ENCODE measurements at regions not wholly inside any gene's neighbourhood (a gene's known extent, or its start where the extent isn't known, plus 50 kb on each side); places are given as distances from the start of the nearest gene placed in this dataset.

- TF ChIP-seq, protein P1, sequence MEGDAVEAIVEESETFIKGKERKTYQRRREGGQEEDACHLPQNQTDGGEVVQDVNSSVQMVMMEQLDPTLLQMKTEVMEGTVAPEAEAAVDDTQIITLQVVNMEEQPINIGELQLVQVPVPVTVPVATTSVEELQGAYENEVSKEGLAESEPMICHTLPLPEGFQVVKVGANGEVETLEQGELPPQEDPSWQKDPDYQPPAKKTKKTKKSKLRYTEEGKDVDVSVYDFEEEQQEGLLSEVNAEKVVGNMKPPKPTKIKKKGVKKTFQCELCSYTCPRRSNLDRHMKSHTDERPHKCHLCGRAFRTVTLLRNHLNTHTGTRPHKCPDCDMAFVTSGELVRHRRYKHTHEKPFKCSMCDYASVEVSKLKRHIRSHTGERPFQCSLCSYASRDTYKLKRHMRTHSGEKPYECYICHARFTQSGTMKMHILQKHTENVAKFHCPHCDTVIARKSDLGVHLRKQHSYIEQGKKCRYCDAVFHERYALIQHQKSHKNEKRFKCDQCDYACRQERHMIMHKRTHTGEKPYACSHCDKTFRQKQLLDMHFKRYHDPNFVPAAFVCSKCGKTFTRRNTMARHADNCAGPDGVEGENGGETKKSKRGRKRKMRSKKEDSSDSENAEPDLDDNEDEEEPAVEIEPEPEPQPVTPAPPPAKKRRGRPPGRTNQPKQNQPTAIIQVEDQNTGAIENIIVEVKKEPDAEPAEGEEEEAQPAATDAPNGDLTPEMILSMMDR (IDR thresholded peaks at IDR 0.05; ENCODE audit: low read length), result no peak
- TF ChIP-seq EZH2 (IDR thresholded peaks at IDR 0.05; ENCODE audit: borderline replicate concordance, low read length), result no peak
- Histone ChIP-seq H2AFZ (ENCODE audit: low read length) (no peak overlapping the region), H3K4me1 (ENCODE audit: insufficient read depth, low read length, severe bottlenecking) (no peaks in the 10 kb centered on the region), H3K27ac (ENCODE audit: low read depth, low read length, poor library complexity, severe bottlenecking) (no peak overlapping the region), H3K27me3 (ENCODE audit: insufficient read depth, low read length) (no peaks in the 10 kb centered on the region), H3K9ac (ENCODE audit: low read length) (no peak overlapping the region), H3K4me3 (ENCODE audit: low read depth, low read length, poor library complexity, severe bottlenecking) (no peak overlapping the region), H3K36me3 (ENCODE audit: insufficient read depth, low read length) (no peaks in the 10 kb centered on the region), H3K4me2 (ENCODE audit: low read length) (no peak overlapping the region), H3K79me2 (ENCODE audit: insufficient read depth, low read length) (no peaks in the 10 kb centered on the region), H3K9me3 (ENCODE audit: low read length) (no peaks in the 10 kb centered on the region), H3F3A (ENCODE audit: insufficient read depth, low read length) (no peaks in the 10 kb centered on the region), H4K20me1 (ENCODE audit: insufficient read depth, low read length) (no peaks in the 10 kb centered on the region), H3K9me2 (ENCODE audit: low read depth, low read length) (no peaks in the 10 kb centered on the region)
Measured at GRCh38 chr3:164453714-164454113, 624.6 kb downstream of the SI start.

DNA sequence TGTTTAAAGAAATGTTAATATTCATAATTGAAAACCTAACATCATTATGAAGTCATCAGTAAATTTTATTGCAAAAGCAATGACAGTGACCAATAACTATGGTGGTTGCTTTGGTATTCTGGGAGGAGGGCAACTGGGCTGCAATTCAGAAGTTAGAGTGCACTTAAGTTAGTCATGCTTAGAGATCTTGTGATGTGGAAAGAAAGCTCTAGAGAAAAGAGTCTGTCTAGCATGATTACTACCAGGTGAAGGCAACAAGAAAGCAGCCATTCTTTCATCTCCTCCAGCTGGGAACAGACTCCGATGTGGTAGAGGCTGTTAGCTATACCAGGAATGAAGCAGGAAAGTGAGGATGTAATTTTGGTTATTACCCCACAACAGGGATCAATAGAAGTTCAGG is 625.6 kb downstream of the SI start:
- no peak overlapping the region for H3K27ac ChIP-seq (ENCODE audit: low read depth, low read length, poor library complexity, severe bottlenecking)
- no peaks in the 10 kb centered on the region for H3F3A ChIP-seq (ENCODE audit: insufficient read depth, low read length)
- H3K9me2 ChIP-seq (ENCODE audit: low read depth, low read length), result no peaks in the 10 kb centered on the region
- H2AFZ ChIP-seq (ENCODE audit: low read length), result no peak overlapping the region
- TF ChIP-seq EZH2 (IDR thresholded peaks at IDR 0.05; ENCODE audit: borderline replicate concordance, low read length), result no peak
- TF ChIP-seq, protein P1 (IDR thresholded peaks at IDR 0.05; ENCODE audit: low read length), result no peak
- H3K27me3 ChIP-seq (ENCODE audit: insufficient read depth, low read length), result no peaks in the 10 kb centered on the region
- H3K9me3 ChIP-seq (ENCODE audit: low read length), result no peaks in the 10 kb centered on the region
- H3K9ac ChIP-seq (ENCODE audit: low read length), result no peak overlapping the region
- H4K20me1 ChIP-seq (ENCODE audit: insufficient read depth, low read length), result no peaks in the 10 kb centered on the region
- H3K4me3 ChIP-seq (ENCODE audit: low read depth, low read length, poor library complexity, severe bottlenecking), result no peak overlapping the region
- H3K4me2 ChIP-seq (ENCODE audit: low read length), result no peak overlapping the region
- no peaks in the 10 kb centered on the region for H3K4me1 ChIP-seq (ENCODE audit: insufficient read depth, low read length, severe bottlenecking)
- H3K79me2 ChIP-seq (ENCODE audit: insufficient read depth, low read length), result no peaks in the 10 kb centered on the region
- H3K36me3 ChIP-seq (ENCODE audit: insufficient read depth, low read length), result no peaks in the 10 kb centered on the region

GRCh38 chr3:164451072-164451910 is 627.0 kb downstream of the SI start:
- H4K20me1 ChIP-seq (ENCODE audit: insufficient read depth, low read length), result no peaks in the 10 kb centered on the region
- no peaks in the 10 kb centered on the region for H3K27me3 ChIP-seq (ENCODE audit: insufficient read depth, low read length)
- no peaks in the 10 kb centered on the region for H3K36me3 ChIP-seq (ENCODE audit: insufficient read depth, low read length)
- H3K4me2 ChIP-seq (ENCODE audit: low read length), result no peak overlapping the region
- no peaks in the 10 kb centered on the region for H3K4me1 ChIP-seq (ENCODE audit: insufficient read depth, low read length, severe bottlenecking)
- H3K27ac ChIP-seq (ENCODE audit: low read depth, low read length, poor library complexity, severe bottlenecking), result no peak overlapping the region
- H3K9me3 ChIP-seq (ENCODE audit: low read length), result no peaks in the 10 kb centered on the region
- H3K9ac ChIP-seq (ENCODE audit: low read length), result no peak overlapping the region
- no peak for TF ChIP-seq EZH2 (IDR thresholded peaks at IDR 0.05; ENCODE audit: borderline replicate concordance, low read length)
- TF ChIP-seq, protein P1 (IDR thresholded peaks at IDR 0.05; ENCODE audit: low read length), result no peak
- H3K9me2 ChIP-seq (ENCODE audit: low read depth, low read length), result no peaks in the 10 kb centered on the region
- no peak overlapping the region for H3K4me3 ChIP-seq (ENCODE audit: low read depth, low read length, poor library complexity, severe bottlenecking)
- no peaks in the 10 kb centered on the region for H3K79me2 ChIP-seq (ENCODE audit: insufficient read depth, low read length)
- H3F3A ChIP-seq (ENCODE audit: insufficient read depth, low read length), result no peaks in the 10 kb centered on the region
- H2AFZ ChIP-seq (ENCODE audit: low read length), result no peak overlapping the region
